ENCODE measurements at regions not wholly inside any gene's neighbourhood (a gene's known extent, or its start where the extent isn't known, plus 50 kb on each side); places are given as distances from the start of the nearest gene placed in this dataset.
A peak's percentile ranks its signal among the peaks of the same experiment; 100 is the strongest.
"Not testable (repeated sequence)": the region's sequence is repeated elsewhere in the genome, so short reads cannot be mapped to it uniquely, and the experiment has no call there.

GRCh38 chr4:132396636-132397035 is 752.5 kb upstream of the PCDH10 start:
- no peak for DNase-seq
- TF ChIP-seq GATA1 (IDR thresholded peaks at IDR 0.05; ENCODE audit: low read depth, low read length) (no peak), POLR2A (IDR thresholded peaks at IDR 0.05; ENCODE audit: low read length) (no peak)

- TF ChIP-seq GATA1 (IDR thresholded peaks at IDR 0.05; ENCODE audit: low read depth, low read length), result no peak
- no peak for TF ChIP-seq POLR2A (IDR thresholded peaks at IDR 0.05; ENCODE audit: low read length)
Observed at GRCh38 chr4:132417220-132417619, 731.9 kb upstream of the PCDH10 start.

GRCh38 chr4:132427125-132427524 is 722.0 kb upstream of the PCDH10 start:
- TF ChIP-seq POLR2A (IDR thresholded peaks at IDR 0.05; ENCODE audit: low read length) (no peak), GATA1 (IDR thresholded peaks at IDR 0.05; ENCODE audit: low read depth, low read length) (no peak)
- no peak for DNase-seq

More at GRCh38 chr4:132417220-132417619, 731.9 kb upstream of the PCDH10 start:
- peak in 1 of 2 experiments; percentile 0 for DNase-seq

GRCh38 chr4:132437117-132437516 is 712.0 kb upstream of the PCDH10 start:
- TF ChIP-seq POLR2A (IDR thresholded peaks at IDR 0.05; ENCODE audit: low read length) (no peak), GATA1 (IDR thresholded peaks at IDR 0.05; ENCODE audit: low read depth, low read length) (no peak)
- no peak for DNase-seq

- DNase-seq, result no peak
- TF ChIP-seq GATA1 (IDR thresholded peaks at IDR 0.05; ENCODE audit: low read depth, low read length) (no peak), POLR2A (IDR thresholded peaks at IDR 0.05; ENCODE audit: low read length) (no peak)
Observed at GRCh38 chr4:132445386-132445785, 703.7 kb upstream of the PCDH10 start.

GRCh38 chr4:132457987-132458386 is 691.1 kb upstream of the PCDH10 start:
- DNase-seq, result not testable (repeated sequence)

GRCh38 chr4:132479543-132479942 is 669.6 kb upstream of the PCDH10 start:
- no peak for DNase-seq
- TF ChIP-seq POLR2A (IDR thresholded peaks at IDR 0.05; ENCODE audit: low read length), result no peak
- TF ChIP-seq GATA1 (IDR thresholded peaks at IDR 0.05; ENCODE audit: low read depth, low read length), result no peak

GRCh38 chr4:132488555-132488954 is 660.5 kb upstream of the PCDH10 start:
- TF ChIP-seq POLR2A (IDR thresholded peaks at IDR 0.05; ENCODE audit: low read length) (no peak), GATA1 (IDR thresholded peaks at IDR 0.05; ENCODE audit: low read depth, low read length) (no peak)
- DNase-seq, result no peak

- TF ChIP-seq GATA1 (IDR thresholded peaks at IDR 0.05; ENCODE audit: low read depth, low read length) (no peak), POLR2A (IDR thresholded peaks at IDR 0.05; ENCODE audit: low read length) (no peak)
Observed at GRCh38 chr4:132493476-132493875, 655.6 kb upstream of the PCDH10 start.

GRCh38 chr4:132495267-132495812 is 653.8 kb upstream of the PCDH10 start:
- DNase-seq, result not testable (repeated sequence)

More at GRCh38 chr4:132493476-132493875, 655.6 kb upstream of the PCDH10 start:
- no peak for DNase-seq

- no peak for TF ChIP-seq POLR2A (IDR thresholded peaks at IDR 0.05; ENCODE audit: low read length)
- TF ChIP-seq GATA1 (IDR thresholded peaks at IDR 0.05; ENCODE audit: low read depth, low read length), result no peak
Observed at GRCh38 chr4:132498215-132498614, 650.9 kb upstream of the PCDH10 start.

GRCh38 chr4:132502096-132502552 is 647.0 kb upstream of the PCDH10 start:
- DNase-seq, result no peak
- TF ChIP-seq GATA1 (IDR thresholded peaks at IDR 0.05; ENCODE audit: low read depth, low read length) (no peak), POLR2A (IDR thresholded peaks at IDR 0.05; ENCODE audit: low read length) (no peak)

More at GRCh38 chr4:132498215-132498614, 650.9 kb upstream of the PCDH10 start:
- DNase-seq, result no peak

- TF ChIP-seq POLR2A (IDR thresholded peaks at IDR 0.05; ENCODE audit: low read length) (no peak), GATA1 (IDR thresholded peaks at IDR 0.05; ENCODE audit: low read depth, low read length) (no peak)
- DNase-seq, result no peak
Observed at GRCh38 chr4:132504438-132504837, 644.7 kb upstream of the PCDH10 start.

- no peak for DNase-seq
- TF ChIP-seq POLR2A (IDR thresholded peaks at IDR 0.05; ENCODE audit: low read length) (no peak), GATA1 (IDR thresholded peaks at IDR 0.05; ENCODE audit: low read depth, low read length) (no peak)
Observed at GRCh38 chr4:132506568-132506967, 642.5 kb upstream of the PCDH10 start.

- TF ChIP-seq GATA1 (IDR thresholded peaks at IDR 0.05; ENCODE audit: low read depth, low read length) (no peak), POLR2A (IDR thresholded peaks at IDR 0.05; ENCODE audit: low read length) (no peak)
- no peak for DNase-seq
Observed at GRCh38 chr4:132513491-132513890, 635.6 kb upstream of the PCDH10 start.

GRCh38 chr4:132526652-132527051 is 622.4 kb upstream of the PCDH10 start:
- no peak for DNase-seq
- TF ChIP-seq POLR2A (IDR thresholded peaks at IDR 0.05; ENCODE audit: low read length), result no peak
- no peak for TF ChIP-seq GATA1 (IDR thresholded peaks at IDR 0.05; ENCODE audit: low read depth, low read length)
